Gastrocnemius medialis (tissue), 4 donors: ENCODE measurements at regions not wholly inside any gene's neighbourhood (a gene's known extent, or its start where the extent isn't known, plus 50 kb on each side); places are given as distances from the start of the nearest gene placed in this dataset.

ENCODE experiments used
- CTCF ChIP-seq, 5 experiments: fragments of 450-650 bp in 3 of 5; fragments of 200-600 bp in 2 of 5; sonication (generic) in 2 of 5; IDR thresholded peaks in 4 of 5; conservative IDR thresholded peaks in 1 of 5; 1 replicate in 4 of 5; 2 replicates in 1 of 5; pipeline ENCODE4 v1.5.1; 2016 to 2019; ENCODE audit warnings: antibody characterized with exemption in 5 of 5, mild to moderate bottlenecking in 3 of 5, moderate library complexity in 3 of 5
- POLR2A ChIP-seq, 2 donors: fragments of 450-650 bp; IDR thresholded peaks; one replicate each; pipeline ENCODE4 v1.6.1; 2017; ENCODE audit warnings: antibody characterized with exemption in 2 of 2, mild to moderate bottlenecking in 2 of 2, moderate library complexity in 2 of 2

GRCh38 chr21:25244735-25245134 is 362.5 kb downstream of the MRPL39 start:
- no peak for TF ChIP-seq CTCF (IDR thresholded peaks at IDR 0.05 in 4 of 5, conservative IDR thresholded peaks at IDR 0.05 in 1 of 5)
- no peak for TF ChIP-seq POLR2A (IDR thresholded peaks at IDR 0.05)
